PC-3 (cell line): ENCODE measurements at regions not wholly inside any gene's neighbourhood (a gene's known extent, or its start where the extent isn't known, plus 50 kb on each side); places are given as distances from the start of the nearest gene placed in this dataset.

Source experiments
- CTCF ChIP-seq: fragments of 300-600 bp; sonication (generic); conservative IDR thresholded peaks from 2 replicates; pipeline ENCODE4 v1.5.1; 2017; ENCODE audit warnings: antibody characterized with exemption, low read depth, mild to moderate bottlenecking, low read length
- EZH2 ChIP-seq: fragments of 300-600 bp; sonication (generic); IDR thresholded peaks from one replicate; pipeline ENCODE4 v1.6.1; 2017; ENCODE audit warnings: antibody characterized with exemption, mild to moderate bottlenecking, low read length; ENCODE audit not compliant: unreplicated experiment
- EZH2phosphoT487 ChIP-seq: fragments of 300-600 bp; sonication (generic); IDR thresholded peaks from 2 replicates; pipeline ENCODE4 v1.6.1; 2018; ENCODE audit warnings: mild to moderate bottlenecking, antibody characterized with exemption, low read length, borderline replicate concordance

- TF ChIP-seq CTCF (no peak), EZH2phosphoT487 (no peak), EZH2 (no peak)
Observed at GRCh38 chr20:48148020-48148419, 362.7 kb upstream of the SULF2 start.
